ENCODE measurements at regions not wholly inside any gene's neighbourhood (a gene's known extent, or its start where the extent isn't known, plus 50 kb on each side); places are given as distances from the start of the nearest gene placed in this dataset.

- no peaks in the 10 kb centered on the region for H3K27me3 Mint-ChIP-seq
- ATAC-seq (replicated peaks) (no peak), DNase-seq (no peak)
- H3K4me3 Mint-ChIP-seq = no peak overlapping the region
- no peak overlapping the region for H3K27ac Mint-ChIP-seq
- no peaks in the 10 kb centered on the region for H3K36me3 Mint-ChIP-seq
- no peaks in the 10 kb centered on the region for H3K4me1 Mint-ChIP-seq
- peaks cover 0 to 3% of the 10 kb centered on the region in 2 donors for H3K9me3 Mint-ChIP-seq
Measured at GRCh38 chr3:166223120-166223519, 385.9 kb upstream of the BCHE start.

GRCh38 chr3:166211451-166211850 lies 374.2 kb upstream of the BCHE start:
- no peaks in the 10 kb centered on the region for H3K4me1 Mint-ChIP-seq
- no peak for DNase-seq
- ATAC-seq (replicated peaks) = no peak
- peaks cover 0 to 2% of the 10 kb centered on the region in 2 donors for H3K9me3 Mint-ChIP-seq
- H3K27ac Mint-ChIP-seq = no peak overlapping the region
- H3K4me3 Mint-ChIP-seq = no peak overlapping the region
- no peaks in the 10 kb centered on the region for H3K36me3 Mint-ChIP-seq
- no peaks in the 10 kb centered on the region for H3K27me3 Mint-ChIP-seq

GRCh38 chr3:166209701-166210100 lies 372.5 kb upstream of the BCHE start:
- DNase-seq (no peak), ATAC-seq (replicated peaks) (no peak)
- Mint-ChIP-seq H3K4me3 (no peak overlapping the region), H3K36me3 (no peaks in the 10 kb centered on the region), H3K27ac (no peak overlapping the region), H3K4me1 (no peaks in the 10 kb centered on the region), H3K9me3 (no peaks in the 10 kb centered on the region), H3K27me3 (no peaks in the 10 kb centered on the region)

- no peak for ATAC-seq (replicated peaks)
Measured at GRCh38 chr3:166205158-166205557, 367.9 kb upstream of the BCHE start.

GRCh38 chr3:166201476-166201875 lies 364.3 kb upstream of the BCHE start:
- Mint-ChIP-seq H3K4me3 (no peak overlapping the region), H3K4me1 (no peaks in the 10 kb centered on the region), H3K27me3 (no peaks in the 10 kb centered on the region), H3K36me3 (no peaks in the 10 kb centered on the region), H3K27ac (no peak overlapping the region), H3K9me3 (peaks cover 4% of the 10 kb centered on the region in 2 donors)
- no peak for DNase-seq
- no peak for ATAC-seq (replicated peaks)

More at GRCh38 chr3:166205158-166205557, 367.9 kb upstream of the BCHE start:
- DNase-seq = no peak
- H3K27ac Mint-ChIP-seq = no peak overlapping the region
- H3K27me3 Mint-ChIP-seq = no peaks in the 10 kb centered on the region
- H3K36me3 Mint-ChIP-seq = no peaks in the 10 kb centered on the region
- H3K9me3 Mint-ChIP-seq = peaks cover 4% of the 10 kb centered on the region in 2 donors
- H3K4me3 Mint-ChIP-seq = no peak overlapping the region
- H3K4me1 Mint-ChIP-seq = no peaks in the 10 kb centered on the region

GRCh38 chr3:166199491-166199890 lies 362.3 kb upstream of the BCHE start:
- no peaks in the 10 kb centered on the region for H3K36me3 Mint-ChIP-seq
- H3K27ac Mint-ChIP-seq = no peak overlapping the region
- no peak overlapping the region for H3K4me3 Mint-ChIP-seq
- no peaks in the 10 kb centered on the region for H3K4me1 Mint-ChIP-seq
- H3K9me3 Mint-ChIP-seq = peaks cover 4% of the 10 kb centered on the region in 2 donors
- DNase-seq (no peak), ATAC-seq (replicated peaks) (no peak)
- no peaks in the 10 kb centered on the region for H3K27me3 Mint-ChIP-seq

GRCh38 chr3:166195808-166196207 lies 358.6 kb upstream of the BCHE start:
- Mint-ChIP-seq H3K36me3 (no peaks in the 10 kb centered on the region), H3K4me1 (no peaks in the 10 kb centered on the region), H3K4me3 (no peak overlapping the region), H3K9me3 (peaks cover 4 to 7% of the 10 kb centered on the region in 2 donors), H3K27ac (no peak overlapping the region), H3K27me3 (no peaks in the 10 kb centered on the region)
- DNase-seq = no peak
- ATAC-seq (replicated peaks) = no peak

- H3K27me3 Mint-ChIP-seq = no peaks in the 10 kb centered on the region
- H3K27ac Mint-ChIP-seq = no peak overlapping the region
- peaks cover 1 to 4% of the 10 kb centered on the region in 2 donors for H3K9me3 Mint-ChIP-seq
- DNase-seq = no peak
- ATAC-seq (replicated peaks) = no peak
- no peaks in the 10 kb centered on the region for H3K36me3 Mint-ChIP-seq
- no peaks in the 10 kb centered on the region for H3K4me1 Mint-ChIP-seq
- no peak overlapping the region for H3K4me3 Mint-ChIP-seq
Measured at GRCh38 chr3:166191411-166191810, 354.2 kb upstream of the BCHE start.

GRCh38 chr3:166190360-166190759 lies 353.1 kb upstream of the BCHE start:
- no peak for DNase-seq
- no peaks in the 10 kb centered on the region for H3K4me1 Mint-ChIP-seq
- no peaks in the 10 kb centered on the region for H3K27me3 Mint-ChIP-seq
- no peak for ATAC-seq (replicated peaks)
- H3K9me3 Mint-ChIP-seq = peaks cover 4% of the 10 kb centered on the region in 2 donors
- H3K27ac Mint-ChIP-seq = no peak overlapping the region
- H3K4me3 Mint-ChIP-seq = no peak overlapping the region
- no peaks in the 10 kb centered on the region for H3K36me3 Mint-ChIP-seq

GRCh38 chr3:166187237-166187636 lies 350.0 kb upstream of the BCHE start:
- no peaks in the 10 kb centered on the region for H3K36me3 Mint-ChIP-seq
- no peak for DNase-seq
- H3K9me3 Mint-ChIP-seq = peaks cover under 1 to 4% of the 10 kb centered on the region in 2 donors
- H3K27me3 Mint-ChIP-seq = no peaks in the 10 kb centered on the region
- H3K4me1 Mint-ChIP-seq = no peaks in the 10 kb centered on the region
- H3K27ac Mint-ChIP-seq = no peak overlapping the region
- H3K4me3 Mint-ChIP-seq = no peak overlapping the region
- no peak for ATAC-seq (replicated peaks)

GRCh38 chr3:166186003-166186402 lies 348.8 kb upstream of the BCHE start:
- DNase-seq = no peak
- H3K27me3 Mint-ChIP-seq = no peaks in the 10 kb centered on the region

GRCh38 chr3:166177130-166177529 lies 339.9 kb upstream of the BCHE start:
- Mint-ChIP-seq H3K36me3 (no peaks in the 10 kb centered on the region), H3K9me3 (peaks cover 0 to 1% of the 10 kb centered on the region in 2 donors), H3K4me3 (no peak overlapping the region)

More at GRCh38 chr3:166186003-166186402, 348.8 kb upstream of the BCHE start:
- Mint-ChIP-seq H3K27ac (no peak overlapping the region), H3K9me3 (peaks cover 0 to 4% of the 10 kb centered on the region in 2 donors), H3K36me3 (no peaks in the 10 kb centered on the region), H3K4me1 (no peaks in the 10 kb centered on the region), H3K4me3 (no peak overlapping the region)
- ATAC-seq (replicated peaks) = no peak

GRCh38 chr3:166171695-166172094 lies 334.5 kb upstream of the BCHE start:
- Mint-ChIP-seq H3K27me3 (no peaks in the 10 kb centered on the region), H3K9me3 (peaks cover 0 to 2% of the 10 kb centered on the region in 2 donors), H3K27ac (no peak overlapping the region), H3K4me3 (no peak overlapping the region), H3K36me3 (no peaks in the 10 kb centered on the region), H3K4me1 (no peaks in the 10 kb centered on the region)
- no peak for ATAC-seq (replicated peaks)
- no peak for DNase-seq

More at GRCh38 chr3:166177130-166177529, 339.9 kb upstream of the BCHE start:
- Mint-ChIP-seq H3K27ac (no peak overlapping the region), H3K27me3 (no peaks in the 10 kb centered on the region), H3K4me1 (no peaks in the 10 kb centered on the region)
- no peak for DNase-seq
- no peak for ATAC-seq (replicated peaks)

- no peak for ATAC-seq (replicated peaks)
- H3K27ac Mint-ChIP-seq = no peak overlapping the region
Measured at GRCh38 chr3:166169681-166170080, 332.5 kb upstream of the BCHE start.

GRCh38 chr3:166127969-166128368 lies 290.7 kb upstream of the BCHE start:
- Mint-ChIP-seq H3K4me3 (no peak overlapping the region), H3K9me3 (peaks cover 8 to 14% of the 10 kb centered on the region in 2 donors), H3K4me1 (no peaks in the 10 kb centered on the region)

More at GRCh38 chr3:166169681-166170080, 332.5 kb upstream of the BCHE start:
- Mint-ChIP-seq H3K4me1 (no peaks in the 10 kb centered on the region), H3K4me3 (no peak overlapping the region), H3K9me3 (peaks cover 3% of the 10 kb centered on the region in 2 donors), H3K36me3 (no peaks in the 10 kb centered on the region), H3K27me3 (no peaks in the 10 kb centered on the region)
- no peak for DNase-seq

GRCh38 chr3:166125179-166125578 lies 288.0 kb upstream of the BCHE start:
- Mint-ChIP-seq H3K4me1 (no peaks in the 10 kb centered on the region), H3K27me3 (no peaks in the 10 kb centered on the region), H3K27ac (no peak overlapping the region), H3K36me3 (no peaks in the 10 kb centered on the region), H3K4me3 (no peak overlapping the region), H3K9me3 (peaks cover 4 to 5% of the 10 kb centered on the region in 2 donors)
- DNase-seq (no peak), ATAC-seq (replicated peaks) (no peak)

More at GRCh38 chr3:166127969-166128368, 290.7 kb upstream of the BCHE start:
- ATAC-seq (replicated peaks) (no peak), DNase-seq (no peak)
- Mint-ChIP-seq H3K27me3 (no peaks in the 10 kb centered on the region), H3K27ac (no peak overlapping the region), H3K36me3 (no peaks in the 10 kb centered on the region)
